AG09309 (cell line): ENCODE measurements at regions not wholly inside any gene's neighbourhood (a gene's known extent, or its start where the extent isn't known, plus 50 kb on each side); places are given as distances from the start of the nearest gene placed in this dataset.

Experiments used
- DNase-seq: peaks from one replicate; pipeline ENCODE4 v3.0.0-alpha.2; 2010; ENCODE audit warnings: low read depth
- H3K4me3 ChIP-seq: 2 replicates; pipeline ENCODE4 v1.5.1; 2011; ENCODE audit warnings: mild to moderate bottlenecking, low read depth, low read length, moderate library complexity; ENCODE audit not compliant: control insufficient read depth
- TF ChIP-seq, protein P1 (sequence below): IDR thresholded peaks from 2 replicates; pipeline ENCODE4 v1.5.1; 2011; ENCODE audit warnings: mild to moderate bottlenecking, low read depth, low read length, inconsistent platforms; ENCODE audit not compliant: insufficient read depth, control insufficient read depth; ENCODE audit errors: missing control alignments

DNA sequence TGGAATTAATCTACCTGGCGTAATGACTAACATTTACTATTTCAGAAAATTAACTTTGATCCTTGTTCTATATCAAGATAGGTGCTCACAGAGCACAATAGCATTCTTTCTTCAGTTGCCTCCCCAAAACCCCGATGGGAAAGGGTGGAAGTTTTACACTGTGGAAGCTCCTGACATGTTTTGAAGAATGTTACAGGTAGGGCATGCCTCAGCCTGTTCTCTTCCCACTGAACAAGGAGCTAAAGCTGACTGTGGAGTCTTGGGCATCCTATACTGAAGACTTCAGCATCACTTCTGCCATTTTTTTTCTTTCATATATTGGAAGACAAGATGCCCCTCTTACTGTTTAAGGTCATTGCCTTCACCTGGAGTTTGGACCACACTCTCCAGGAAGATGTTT is 211.2 kb downstream of the SPP2 start:
- TF ChIP-seq, protein P1, sequence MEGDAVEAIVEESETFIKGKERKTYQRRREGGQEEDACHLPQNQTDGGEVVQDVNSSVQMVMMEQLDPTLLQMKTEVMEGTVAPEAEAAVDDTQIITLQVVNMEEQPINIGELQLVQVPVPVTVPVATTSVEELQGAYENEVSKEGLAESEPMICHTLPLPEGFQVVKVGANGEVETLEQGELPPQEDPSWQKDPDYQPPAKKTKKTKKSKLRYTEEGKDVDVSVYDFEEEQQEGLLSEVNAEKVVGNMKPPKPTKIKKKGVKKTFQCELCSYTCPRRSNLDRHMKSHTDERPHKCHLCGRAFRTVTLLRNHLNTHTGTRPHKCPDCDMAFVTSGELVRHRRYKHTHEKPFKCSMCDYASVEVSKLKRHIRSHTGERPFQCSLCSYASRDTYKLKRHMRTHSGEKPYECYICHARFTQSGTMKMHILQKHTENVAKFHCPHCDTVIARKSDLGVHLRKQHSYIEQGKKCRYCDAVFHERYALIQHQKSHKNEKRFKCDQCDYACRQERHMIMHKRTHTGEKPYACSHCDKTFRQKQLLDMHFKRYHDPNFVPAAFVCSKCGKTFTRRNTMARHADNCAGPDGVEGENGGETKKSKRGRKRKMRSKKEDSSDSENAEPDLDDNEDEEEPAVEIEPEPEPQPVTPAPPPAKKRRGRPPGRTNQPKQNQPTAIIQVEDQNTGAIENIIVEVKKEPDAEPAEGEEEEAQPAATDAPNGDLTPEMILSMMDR, result no peak
- no peak for DNase-seq
- H3K4me3 ChIP-seq, result no peak overlapping the region

DNA sequence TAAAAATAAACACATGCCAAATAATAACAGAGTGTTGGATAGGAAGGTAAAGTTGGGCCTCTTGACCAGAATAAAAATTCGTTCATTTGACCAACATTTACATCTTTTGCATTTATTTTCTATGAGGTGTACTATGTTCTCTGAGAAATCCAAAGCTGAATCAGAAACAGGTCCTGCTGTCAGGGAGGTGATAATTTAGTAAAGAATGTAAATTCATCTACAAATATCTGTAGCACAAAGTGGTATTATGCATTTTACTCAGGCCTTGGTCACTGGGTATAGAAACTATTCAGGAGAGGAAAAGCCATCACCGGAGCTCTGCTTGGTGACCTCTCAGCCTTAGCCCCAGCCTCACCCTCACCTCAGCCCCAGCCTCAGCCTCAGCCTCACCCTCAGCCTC is 208.9 kb downstream of the SPP2 start:
- DNase-seq, result no peak
- no peak overlapping the region for H3K4me3 ChIP-seq
- TF ChIP-seq, protein P1, result no peak

DNA sequence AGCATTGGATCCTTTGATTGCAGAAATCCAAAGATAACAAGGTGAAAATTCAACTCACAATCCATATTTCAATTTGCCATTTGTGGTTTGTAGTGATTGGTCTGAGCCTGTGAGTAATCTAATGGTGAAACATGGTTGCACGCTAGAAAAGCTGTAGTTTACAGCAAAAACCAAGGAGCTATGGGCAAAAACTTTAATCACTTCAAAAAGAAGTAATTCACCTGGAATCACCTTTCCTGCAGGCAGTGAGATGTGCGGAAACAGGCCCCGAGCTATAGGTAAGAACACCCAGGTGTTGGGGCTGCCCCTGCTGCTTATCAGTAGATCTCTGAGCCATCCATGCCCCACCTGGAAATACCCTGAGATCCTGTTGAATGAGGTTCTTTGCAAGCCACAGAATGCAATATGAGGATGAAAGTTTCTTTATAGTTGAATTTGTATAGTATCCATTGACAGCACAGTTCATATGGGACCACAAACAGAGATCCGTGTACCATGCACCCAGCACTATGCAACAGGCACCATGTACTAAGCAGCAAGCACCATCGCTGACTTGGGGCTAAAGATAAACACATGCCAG is 208.2 kb downstream of the SPP2 start:
- DNase-seq, result no peak
- TF ChIP-seq, protein P1, result no peak
- no peak overlapping the region for H3K4me3 ChIP-seq

DNA sequence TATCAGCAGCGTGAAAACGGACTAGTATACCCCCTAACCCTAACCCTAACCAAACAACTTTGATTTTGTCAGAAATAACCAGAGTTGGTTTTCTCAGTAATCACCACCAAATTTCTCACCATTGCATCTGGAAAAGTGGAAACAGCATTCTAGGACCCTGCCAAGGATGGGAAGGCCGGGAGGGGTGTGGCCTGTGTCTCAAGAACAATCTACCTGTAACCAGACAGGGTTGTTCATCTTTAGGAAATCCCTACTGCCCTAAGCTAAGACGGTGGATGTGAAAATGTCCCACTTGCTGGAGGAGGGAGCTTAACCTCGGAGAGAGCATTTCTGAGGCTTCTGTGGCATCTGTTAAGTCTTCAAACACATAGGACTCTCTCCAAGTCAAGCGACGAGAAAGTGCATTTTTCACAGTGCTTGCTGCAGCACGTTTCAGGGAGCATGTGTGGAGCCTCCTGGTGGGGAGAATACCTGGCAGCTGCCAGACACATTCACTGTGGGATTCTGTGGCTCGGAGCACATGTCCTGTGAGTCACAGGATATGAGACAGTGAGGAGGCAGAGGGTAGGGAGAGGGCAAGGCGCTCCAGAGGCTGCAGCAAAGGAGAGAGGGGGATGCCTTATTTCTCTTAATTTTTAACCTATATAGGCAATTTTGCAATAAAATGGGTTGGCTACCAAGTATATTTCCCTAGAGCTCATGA is 207.5 kb downstream of the SPP2 start:
- no peak overlapping the region for H3K4me3 ChIP-seq
- peak; percentile 95 for DNase-seq

DNA sequence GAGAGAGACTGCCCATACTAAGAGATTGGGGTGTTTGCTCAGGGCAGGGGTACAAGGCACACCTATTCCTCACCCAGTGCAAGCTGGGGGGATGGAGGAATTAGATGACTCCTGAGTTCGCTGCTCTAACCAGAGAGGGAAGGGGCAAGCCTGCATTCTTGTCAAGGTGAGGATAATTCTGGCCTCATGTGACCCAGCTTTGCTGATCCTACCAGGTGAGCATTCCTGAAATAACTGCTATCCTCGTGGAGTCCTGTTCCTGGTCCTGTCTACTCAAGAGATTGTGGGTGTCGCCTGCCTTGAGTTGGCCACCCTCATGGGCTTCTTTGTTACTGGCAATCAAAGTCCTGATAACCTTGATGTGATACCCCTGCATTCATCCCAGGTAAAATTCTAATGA is 206.0 kb downstream of the SPP2 start:
- DNase-seq, result no peak
- no peak overlapping the region for H3K4me3 ChIP-seq
- TF ChIP-seq, protein P1, result no peak

More for the DNA sequence above, 207.5 kb downstream of the SPP2 start:
- TF ChIP-seq, protein P1, result peak; percentile 80

DNA sequence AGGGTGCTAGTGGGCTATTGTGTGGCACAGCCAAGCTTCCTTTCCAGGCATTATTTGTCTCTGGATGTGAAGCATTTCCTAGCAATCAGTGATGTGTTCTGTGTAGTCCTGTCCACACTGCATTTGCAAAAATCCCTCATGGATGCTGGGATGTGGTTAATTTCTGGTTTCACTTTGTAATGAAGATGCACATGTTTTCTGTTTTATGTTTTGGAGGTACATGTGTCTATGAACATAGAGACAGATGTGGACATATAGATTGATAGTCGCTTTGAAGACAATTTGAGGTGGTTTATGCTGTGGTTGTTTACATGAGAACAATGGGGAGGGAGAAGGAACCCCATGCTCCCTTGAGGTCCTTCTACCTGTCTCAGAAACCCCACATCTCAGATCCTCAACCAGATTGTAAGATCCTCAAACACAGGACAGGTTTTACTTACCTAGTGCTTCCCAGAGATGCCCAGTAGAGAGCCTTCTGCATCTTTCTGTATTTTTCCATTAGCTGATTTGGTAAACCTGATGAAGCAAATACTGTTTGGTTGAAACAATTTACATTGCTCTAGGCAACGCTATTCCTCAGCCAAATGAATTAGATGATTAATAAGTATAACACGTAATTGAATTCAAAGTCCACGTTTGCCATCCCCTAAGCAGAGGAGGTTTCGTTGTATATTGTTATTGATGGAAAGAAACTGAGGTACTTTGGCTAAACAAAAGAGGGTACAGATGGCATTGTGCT is 204.4 kb downstream of the SPP2 start:
- no peak overlapping the region for H3K4me3 ChIP-seq
- no peak for DNase-seq
- TF ChIP-seq, protein P1, result no peak
